ENCODE measurements at regions not wholly inside any gene's neighbourhood (a gene's known extent, or its start where the extent isn't known, plus 50 kb on each side); places are given as distances from the start of the nearest gene placed in this dataset.
"Not testable (repeated sequence)": the region's sequence is repeated elsewhere in the genome, so short reads cannot be mapped to it uniquely, and the experiment has no call there.

DNA sequence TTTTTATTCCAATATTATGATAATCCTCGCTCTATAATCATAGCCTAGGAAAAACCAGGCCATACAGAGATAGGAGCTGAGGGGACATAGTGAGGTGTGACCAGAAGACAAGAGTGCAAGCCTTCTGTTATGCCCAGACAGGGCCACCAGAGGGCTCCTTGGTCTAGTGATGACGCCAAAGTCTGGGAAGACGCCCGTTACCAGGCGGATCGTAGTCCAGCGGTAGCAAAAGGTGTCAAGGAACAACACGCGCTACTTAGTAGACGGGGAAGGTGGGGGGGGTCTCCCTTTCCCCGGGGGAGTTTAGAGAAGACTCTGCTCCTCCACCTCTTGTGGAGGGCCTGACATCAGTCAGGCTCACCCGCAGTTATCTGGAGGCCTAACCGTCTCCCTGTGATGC is 253.8 kb upstream of the RGPD4 start:
- DNase-seq (ENCODE audit: low spot score); H3K9me3 Mint-ChIP-seq (ENCODE audit: low read depth); H3K4me3 Mint-ChIP-seq (ENCODE audit: unreplicated experiment); H3K36me3 Mint-ChIP-seq (ENCODE audit: low read depth); H3K27ac Mint-ChIP-seq (ENCODE audit: unreplicated experiment); H3K27me3 Mint-ChIP-seq (ENCODE audit: low read depth): not testable (repeated sequence)
- H3K4me1 Mint-ChIP-seq (ENCODE audit: low read depth), result peaks cover 12% of the 10 kb centered on the region
- TF ChIP-seq, protein P1, sequence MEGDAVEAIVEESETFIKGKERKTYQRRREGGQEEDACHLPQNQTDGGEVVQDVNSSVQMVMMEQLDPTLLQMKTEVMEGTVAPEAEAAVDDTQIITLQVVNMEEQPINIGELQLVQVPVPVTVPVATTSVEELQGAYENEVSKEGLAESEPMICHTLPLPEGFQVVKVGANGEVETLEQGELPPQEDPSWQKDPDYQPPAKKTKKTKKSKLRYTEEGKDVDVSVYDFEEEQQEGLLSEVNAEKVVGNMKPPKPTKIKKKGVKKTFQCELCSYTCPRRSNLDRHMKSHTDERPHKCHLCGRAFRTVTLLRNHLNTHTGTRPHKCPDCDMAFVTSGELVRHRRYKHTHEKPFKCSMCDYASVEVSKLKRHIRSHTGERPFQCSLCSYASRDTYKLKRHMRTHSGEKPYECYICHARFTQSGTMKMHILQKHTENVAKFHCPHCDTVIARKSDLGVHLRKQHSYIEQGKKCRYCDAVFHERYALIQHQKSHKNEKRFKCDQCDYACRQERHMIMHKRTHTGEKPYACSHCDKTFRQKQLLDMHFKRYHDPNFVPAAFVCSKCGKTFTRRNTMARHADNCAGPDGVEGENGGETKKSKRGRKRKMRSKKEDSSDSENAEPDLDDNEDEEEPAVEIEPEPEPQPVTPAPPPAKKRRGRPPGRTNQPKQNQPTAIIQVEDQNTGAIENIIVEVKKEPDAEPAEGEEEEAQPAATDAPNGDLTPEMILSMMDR (IDR thresholded peaks at IDR 0.05), result peak; percentile 70

DNA sequence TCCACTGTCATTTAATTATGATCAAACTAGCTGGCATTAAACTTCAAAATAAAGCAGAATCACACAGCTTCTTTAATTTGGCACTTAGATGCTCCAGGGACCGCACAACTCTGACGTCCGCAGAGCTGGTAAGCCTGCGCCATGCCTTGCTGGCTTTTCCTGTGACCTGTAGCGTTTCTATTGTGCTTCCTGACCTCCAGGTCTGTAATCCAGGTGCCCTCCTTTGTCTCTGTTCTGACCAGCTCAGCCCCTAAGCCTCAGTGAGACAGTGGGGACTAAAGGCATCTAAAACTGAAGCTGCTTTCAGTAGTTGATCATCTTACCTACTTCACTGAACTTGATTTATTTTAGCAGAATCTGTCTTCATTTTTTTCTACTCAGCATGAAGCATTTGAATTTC is 249.7 kb upstream of the RGPD4 start:
- TF ChIP-seq, protein P1 (IDR thresholded peaks at IDR 0.05), result no peak
- no peak overlapping the region for H3K4me3 Mint-ChIP-seq (ENCODE audit: unreplicated experiment)
- H3K4me1 Mint-ChIP-seq (ENCODE audit: low read depth), result peaks cover 4% of the 10 kb centered on the region
- H3K9me3 Mint-ChIP-seq (ENCODE audit: low read depth), result no peaks in the 10 kb centered on the region
- no peak overlapping the region for H3K27ac Mint-ChIP-seq (ENCODE audit: unreplicated experiment)
- no peak for DNase-seq (ENCODE audit: low spot score)
- H3K27me3 Mint-ChIP-seq (ENCODE audit: low read depth), result no peaks in the 10 kb centered on the region
- H3K36me3 Mint-ChIP-seq (ENCODE audit: low read depth), result no peaks in the 10 kb centered on the region

DNA sequence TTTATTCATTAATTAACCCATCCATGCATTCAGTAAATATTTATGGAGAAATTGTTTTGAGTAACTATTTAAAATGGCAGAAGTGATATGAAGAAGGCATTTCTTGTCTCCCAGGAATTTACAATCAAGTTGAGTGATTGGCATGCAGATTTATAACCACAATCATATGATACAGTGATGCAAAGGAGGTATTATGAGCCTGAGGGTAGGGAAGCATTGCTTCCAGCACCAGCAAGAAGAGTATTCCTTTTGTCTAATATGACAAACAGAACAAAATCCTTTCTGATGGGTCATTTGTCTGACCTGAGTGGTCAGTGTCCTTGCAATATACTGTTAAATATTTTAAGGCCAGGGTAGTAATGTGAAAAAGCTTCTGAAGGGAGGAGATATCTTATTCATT is 244.2 kb upstream of the RGPD4 start:
- Mint-ChIP-seq H3K4me3 (ENCODE audit: unreplicated experiment) (no peak overlapping the region), H3K9me3 (ENCODE audit: low read depth) (no peaks in the 10 kb centered on the region), H3K27me3 (ENCODE audit: low read depth) (no peaks in the 10 kb centered on the region), H3K36me3 (ENCODE audit: low read depth) (no peaks in the 10 kb centered on the region), H3K27ac (ENCODE audit: unreplicated experiment) (no peak overlapping the region), H3K4me1 (ENCODE audit: low read depth) (peaks cover 12% of the 10 kb centered on the region)
- DNase-seq (ENCODE audit: low spot score), result no peak
- TF ChIP-seq, protein P1 (IDR thresholded peaks at IDR 0.05), result no peak

DNA sequence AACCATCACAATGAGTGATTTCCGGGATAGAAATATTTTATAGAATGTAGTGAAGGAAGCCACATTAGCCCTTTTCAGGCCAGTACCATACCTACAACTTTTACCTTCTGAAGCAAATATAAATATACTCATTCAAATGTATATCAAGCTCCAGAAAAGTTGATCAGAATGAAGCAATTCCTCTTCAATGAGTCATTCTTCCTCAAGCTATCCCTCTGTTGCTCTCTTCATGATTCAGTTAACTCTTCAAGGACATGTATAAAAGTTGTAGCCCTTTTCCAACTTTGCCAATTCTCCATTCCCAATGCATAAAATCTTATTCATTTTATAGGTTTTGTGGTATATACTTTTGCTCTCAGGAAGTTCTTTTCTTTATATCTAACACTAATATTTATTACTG is 242.1 kb upstream of the RGPD4 start:
- DNase-seq (ENCODE audit: low spot score), result no peak
- TF ChIP-seq, protein P1 (IDR thresholded peaks at IDR 0.05), result no peak
- H3K9me3 Mint-ChIP-seq (ENCODE audit: low read depth), result no peaks in the 10 kb centered on the region
- no peaks in the 10 kb centered on the region for H3K36me3 Mint-ChIP-seq (ENCODE audit: low read depth)
- no peaks in the 10 kb centered on the region for H3K27me3 Mint-ChIP-seq (ENCODE audit: low read depth)
- peaks cover 12% of the 10 kb centered on the region for H3K4me1 Mint-ChIP-seq (ENCODE audit: low read depth)
- H3K4me3 Mint-ChIP-seq (ENCODE audit: unreplicated experiment), result no peak overlapping the region
- H3K27ac Mint-ChIP-seq (ENCODE audit: unreplicated experiment), result no peak overlapping the region

DNA sequence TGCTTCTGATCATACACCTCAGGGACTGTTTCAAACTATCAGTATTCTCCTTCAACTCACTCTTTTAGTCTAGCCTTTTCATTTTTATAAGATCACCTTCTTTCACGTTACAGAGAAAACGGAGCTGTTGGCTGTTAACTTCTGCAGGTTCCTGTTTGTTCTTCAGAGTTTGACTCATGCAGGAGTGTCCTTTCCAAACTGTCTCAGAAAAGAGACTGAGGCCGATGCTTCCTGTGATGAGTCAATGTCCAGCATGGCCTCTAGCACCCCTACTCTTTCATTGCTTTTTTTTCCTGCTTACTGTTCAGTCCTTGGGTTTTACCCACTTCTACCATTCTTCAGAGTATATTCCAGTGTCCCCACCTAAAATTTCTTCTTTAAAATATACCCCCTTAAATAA is 240.8 kb upstream of the RGPD4 start:
- no peak for DNase-seq (ENCODE audit: low spot score)
- Mint-ChIP-seq H3K4me1 (ENCODE audit: low read depth) (peaks cover 18% of the 10 kb centered on the region), H3K27me3 (ENCODE audit: low read depth) (no peaks in the 10 kb centered on the region), H3K9me3 (ENCODE audit: low read depth) (no peaks in the 10 kb centered on the region), H3K4me3 (ENCODE audit: unreplicated experiment) (no peak overlapping the region), H3K27ac (ENCODE audit: unreplicated experiment) (no peak overlapping the region), H3K36me3 (ENCODE audit: low read depth) (no peaks in the 10 kb centered on the region)
- TF ChIP-seq, protein P1 (IDR thresholded peaks at IDR 0.05), result no peak
